ENCODE measurements at regions not wholly inside any gene's neighbourhood (a gene's known extent, or its start where the extent isn't known, plus 50 kb on each side); places are given as distances from the start of the nearest gene placed in this dataset.
"Not testable (repeated sequence)": the region's sequence is repeated elsewhere in the genome, so short reads cannot be mapped to it uniquely, and the experiment has no call there.

DNA sequence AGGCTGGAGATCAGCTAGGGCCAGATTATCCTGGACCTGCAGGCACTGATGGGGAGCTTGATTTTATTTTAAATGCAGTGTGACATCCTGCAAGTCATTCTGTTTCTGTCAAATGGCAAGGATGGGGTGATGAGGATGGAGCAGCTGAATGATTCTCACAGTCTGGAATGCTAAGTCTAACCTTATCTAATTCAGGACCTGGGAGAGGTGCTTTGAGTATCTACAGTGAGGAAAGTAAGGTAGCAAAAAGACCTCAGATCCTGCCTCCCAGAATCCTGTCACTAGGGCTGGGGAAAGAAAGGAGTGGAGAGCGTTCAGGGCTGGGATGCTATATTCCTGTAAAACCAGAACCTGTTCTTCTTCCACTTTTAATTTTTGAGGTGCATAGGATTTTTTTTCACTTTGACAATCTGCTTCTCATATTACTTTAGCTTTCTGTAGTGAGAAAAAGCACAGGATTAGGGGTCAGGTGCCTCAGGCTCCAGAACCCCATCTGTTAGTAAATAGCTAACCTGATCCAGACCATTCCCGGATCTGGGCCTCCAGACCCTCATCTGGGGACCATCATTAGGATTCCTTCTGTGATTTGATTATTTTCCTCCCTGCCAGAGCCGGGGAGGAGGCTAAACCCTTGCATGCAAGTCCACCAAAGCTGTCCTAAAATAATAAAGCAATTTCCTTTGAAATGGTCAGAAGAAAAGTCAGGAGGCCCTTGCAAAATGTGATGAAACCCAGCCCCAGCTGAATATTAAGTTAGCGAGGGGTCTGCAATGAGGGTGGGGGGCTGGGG is 54.7 kb downstream of the ASCL1 start:
- Mint-ChIP-seq H3K36me3 (no peaks in the 10 kb centered on the region), H3K4me1 (no peaks in the 10 kb centered on the region), H3K27me3 (peaks cover 5% of the 10 kb centered on the region), H3K4me3 (no peak overlapping the region), H3K27ac (no peak overlapping the region), H3K9me3 (no peaks in the 10 kb centered on the region)

DNA sequence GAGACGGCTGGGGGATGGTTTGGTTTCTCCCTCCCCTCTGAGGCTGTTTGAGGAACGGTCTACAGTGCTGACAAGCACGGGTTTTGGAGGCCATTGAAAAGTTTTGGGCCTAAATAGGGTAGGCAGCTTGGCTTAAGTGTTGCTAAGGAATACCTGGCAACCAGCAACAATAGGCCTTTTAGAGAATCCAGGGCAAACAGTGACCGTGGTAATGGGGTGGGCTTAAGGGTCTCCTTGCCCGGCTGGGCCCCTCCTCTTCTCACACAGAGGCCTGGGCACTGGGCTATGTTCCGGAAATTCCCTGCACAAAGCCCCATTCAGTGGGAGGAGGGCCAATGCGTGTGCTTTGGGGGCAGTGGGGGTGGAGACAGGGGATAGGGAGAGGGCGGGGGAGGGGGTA is 55.4 kb downstream of the ASCL1 start:
- Mint-ChIP-seq H3K4me1 (no peaks in the 10 kb centered on the region), H3K36me3 (no peaks in the 10 kb centered on the region), H3K9me3 (no peaks in the 10 kb centered on the region), H3K4me3 (no peak overlapping the region), H3K27ac (no peak overlapping the region), H3K27me3 (peaks cover 4% of the 10 kb centered on the region)

DNA sequence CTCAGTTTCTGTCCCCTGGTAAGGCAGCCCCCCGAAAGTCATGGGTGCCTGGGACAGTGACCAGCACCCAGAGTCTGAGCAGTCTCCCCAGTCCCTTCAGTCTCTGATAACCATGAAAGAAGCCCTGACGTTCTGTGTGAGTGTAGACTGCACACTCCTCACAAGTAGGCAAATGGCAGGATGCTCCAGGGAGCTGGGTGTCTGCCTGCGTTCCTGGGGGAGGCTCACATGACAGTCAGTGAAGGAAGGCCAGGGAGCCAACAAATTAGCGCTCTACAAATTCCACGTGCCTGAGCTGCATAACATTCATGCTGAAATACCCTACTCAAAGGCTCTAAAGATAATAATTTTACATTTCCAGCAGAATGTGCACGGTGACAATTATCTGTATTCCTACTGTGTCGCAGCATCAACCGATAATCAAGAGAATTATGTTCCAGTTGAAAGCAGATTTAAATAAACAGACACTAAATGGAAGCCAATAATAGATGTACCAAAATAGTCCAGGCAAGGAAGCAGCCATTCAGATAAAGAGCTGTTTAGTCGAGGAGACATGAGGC is 56.3 kb downstream of the ASCL1 start:
- peaks cover 1% of the 10 kb centered on the region for H3K36me3 Mint-ChIP-seq
- no peaks in the 10 kb centered on the region for H3K4me1 Mint-ChIP-seq
- no peak overlapping the region for H3K4me3 Mint-ChIP-seq
- H3K27me3 Mint-ChIP-seq = peaks cover 4% of the 10 kb centered on the region
- H3K27ac Mint-ChIP-seq = no peak overlapping the region
- H3K9me3 Mint-ChIP-seq = no peaks in the 10 kb centered on the region

DNA sequence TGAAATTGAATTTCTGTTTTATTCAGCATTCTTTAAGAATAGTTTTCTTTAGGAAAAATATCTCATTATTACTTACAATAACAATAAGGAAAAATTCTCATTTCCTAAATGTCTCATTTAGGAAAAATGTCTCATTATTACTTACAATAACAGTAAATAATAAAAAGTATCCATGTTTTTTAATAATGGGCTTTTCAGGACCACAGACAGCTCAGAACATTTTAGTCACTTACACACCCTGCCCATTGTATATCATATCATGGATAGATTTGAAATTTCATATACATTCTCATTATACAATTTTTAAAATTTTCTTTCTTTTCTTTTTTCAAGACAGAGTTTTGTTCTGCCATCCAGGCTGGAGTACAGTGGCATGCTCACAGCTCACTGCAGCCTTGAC is 58.9 kb downstream of the ASCL1 start:
- no peaks in the 10 kb centered on the region for H3K9me3 Mint-ChIP-seq
- no peak overlapping the region for H3K27ac Mint-ChIP-seq
- H3K4me1 Mint-ChIP-seq = peaks cover 0 to 3% (median 0%) of the 10 kb centered on the region in 3 donors
- peaks cover 4% of the 10 kb centered on the region for H3K36me3 Mint-ChIP-seq
- no peak overlapping the region for H3K4me3 Mint-ChIP-seq
- H3K27me3 Mint-ChIP-seq = peaks cover 2% of the 10 kb centered on the region

DNA sequence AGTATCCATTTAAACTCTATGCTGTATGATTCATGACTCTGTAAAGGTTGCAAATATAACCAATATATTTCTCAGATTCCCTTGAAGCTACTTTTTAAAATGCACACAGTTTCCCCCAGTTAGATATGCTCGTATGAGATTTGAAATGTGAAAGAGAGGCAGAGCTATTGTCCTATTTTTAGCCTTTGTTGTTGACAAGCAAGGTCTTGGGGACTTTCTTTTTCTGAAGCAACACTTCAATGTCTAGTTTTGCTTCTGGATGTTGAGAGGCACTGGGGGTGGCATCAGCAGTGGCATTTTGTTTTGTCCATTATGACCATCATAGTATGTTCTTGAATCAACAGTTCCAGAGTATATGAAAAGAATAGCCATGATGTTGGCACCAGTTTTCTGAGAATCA is 63.4 kb downstream of the ASCL1 start:
- no peaks in the 10 kb centered on the region for H3K27me3 Mint-ChIP-seq
- peaks cover 4% of the 10 kb centered on the region for H3K36me3 Mint-ChIP-seq
- H3K4me3 Mint-ChIP-seq = no peak overlapping the region
- H3K9me3 Mint-ChIP-seq = no peaks in the 10 kb centered on the region
- H3K4me1 Mint-ChIP-seq = peaks cover 0 to 6% (median 5%) of the 10 kb centered on the region in 3 donors
- H3K27ac Mint-ChIP-seq = no peak overlapping the region

DNA sequence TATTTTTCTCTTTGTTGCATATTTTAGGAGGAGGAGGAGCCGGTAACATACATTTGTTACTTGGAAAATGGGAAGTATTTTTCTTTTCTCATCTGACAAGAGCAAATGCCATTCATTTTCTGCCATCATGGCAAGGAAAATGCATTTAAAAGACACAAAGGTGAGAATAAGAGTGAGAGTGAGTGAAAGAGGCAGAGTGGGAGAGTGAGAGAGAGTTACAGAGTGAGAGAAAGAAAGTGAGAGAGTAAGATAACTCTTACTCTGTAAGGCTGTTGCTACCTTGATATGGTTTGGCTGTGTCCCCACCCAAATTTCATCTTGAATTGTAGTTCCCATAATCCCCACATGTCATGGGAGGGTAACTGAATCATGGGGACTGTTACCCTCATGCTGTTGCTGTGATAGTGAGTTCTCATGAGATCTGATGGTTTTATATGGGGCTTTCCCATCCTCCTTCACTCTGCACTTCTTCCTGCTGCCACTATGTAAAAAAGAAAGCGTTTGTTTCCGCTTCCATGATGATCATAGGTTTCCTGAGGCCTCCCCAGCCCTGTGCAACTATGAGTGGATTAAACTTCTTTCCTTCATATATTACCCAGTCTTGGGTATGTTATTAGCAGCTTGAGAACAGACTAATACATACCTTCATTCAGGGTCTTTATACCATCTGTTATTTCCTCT is 64.2 kb downstream of the ASCL1 start:
- H3K36me3 Mint-ChIP-seq = peaks cover 4% of the 10 kb centered on the region
- no peak overlapping the region for H3K4me3 Mint-ChIP-seq
- no peaks in the 10 kb centered on the region for H3K9me3 Mint-ChIP-seq
- peaks cover 0 to 6% (median 5%) of the 10 kb centered on the region in 3 donors for H3K4me1 Mint-ChIP-seq
- H3K27me3 Mint-ChIP-seq = no peaks in the 10 kb centered on the region
- no peak overlapping the region for H3K27ac Mint-ChIP-seq

DNA sequence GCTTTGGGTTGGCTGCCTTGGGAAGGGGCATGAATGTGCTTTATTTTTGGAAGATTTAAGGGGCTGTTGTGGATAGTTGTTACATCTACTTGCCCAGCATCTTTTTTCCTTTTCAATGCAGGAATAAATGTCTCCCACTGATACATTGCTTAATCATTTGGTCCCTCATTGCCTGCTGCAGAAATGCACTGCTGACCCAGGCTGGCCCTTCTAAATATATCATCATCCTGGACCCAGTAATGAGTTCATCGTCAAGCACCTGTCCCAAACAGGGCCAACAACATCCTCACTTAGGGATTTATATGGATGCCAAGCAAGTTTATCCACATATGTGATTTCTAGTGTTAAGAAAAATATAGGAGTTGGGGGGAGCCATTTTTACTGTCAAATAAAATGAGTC is 67.2 kb downstream of the ASCL1 start:
- Mint-ChIP-seq H3K4me3 (no peak overlapping the region), H3K27ac (no peak overlapping the region), H3K9me3 (no peaks in the 10 kb centered on the region), H3K4me1 (peaks cover 0 to 6% (median 5%) of the 10 kb centered on the region in 3 donors), H3K36me3 (peaks cover 3% of the 10 kb centered on the region), H3K27me3 (no peaks in the 10 kb centered on the region)

DNA sequence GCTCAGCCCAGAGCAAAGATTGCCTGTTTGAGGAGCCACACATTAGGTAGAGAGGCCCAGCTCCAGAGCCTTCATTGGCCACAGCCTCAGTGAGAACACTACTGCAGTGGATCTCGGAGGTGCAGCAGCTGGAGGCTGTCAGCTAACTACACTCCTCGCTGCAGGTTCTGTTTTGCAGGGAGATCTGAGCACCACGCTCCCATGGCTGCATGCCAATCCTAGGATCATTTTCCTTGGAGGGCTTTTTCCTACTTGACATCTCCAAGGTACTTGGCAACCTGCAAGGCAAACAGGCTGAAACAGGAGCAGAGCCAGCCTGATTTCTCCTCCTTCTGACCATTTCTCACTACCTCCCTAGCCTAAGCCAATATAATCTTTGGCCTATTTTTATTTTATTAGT is 69.2 kb downstream of the ASCL1 start:
- not testable (repeated sequence) for H3K36me3 Mint-ChIP-seq, H3K9me3 Mint-ChIP-seq, H3K27me3 Mint-ChIP-seq, H3K4me3 Mint-ChIP-seq, H3K4me1 Mint-ChIP-seq, H3K27ac Mint-ChIP-seq

DNA sequence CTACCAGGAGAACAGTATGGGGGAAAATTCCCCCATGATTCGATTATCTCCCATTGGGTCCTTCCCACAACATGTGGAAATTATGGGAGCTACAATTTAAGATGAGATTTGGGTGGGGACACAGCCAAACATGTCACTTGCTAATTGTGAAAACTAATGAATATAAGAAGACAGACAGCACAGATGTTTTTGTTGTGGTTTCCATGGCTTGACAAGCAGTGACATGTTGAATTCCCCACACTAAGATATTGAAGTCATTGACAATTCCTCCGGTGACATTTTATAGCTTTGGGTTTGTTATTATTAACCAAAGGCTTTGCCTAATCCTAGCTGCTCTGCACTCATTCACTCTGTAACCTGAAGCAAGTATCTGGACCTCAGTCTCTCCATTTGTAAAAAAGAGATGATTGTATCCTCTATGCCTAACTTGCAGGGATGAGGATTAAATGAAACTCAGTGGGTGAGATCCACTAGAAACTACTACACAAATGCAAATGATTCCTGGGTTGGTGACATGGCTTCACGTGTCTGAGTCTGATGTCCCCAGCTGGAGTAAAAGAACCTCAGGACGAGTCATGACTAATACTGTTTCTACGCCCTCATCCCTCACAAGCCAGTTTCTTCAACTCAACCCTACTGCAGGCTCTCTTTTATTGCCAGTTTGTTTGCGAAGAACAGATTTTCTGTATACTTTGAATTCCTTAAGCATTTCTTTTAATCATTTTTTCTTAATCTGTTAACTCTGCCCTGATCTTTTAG is 71.6 kb downstream of the ASCL1 start:
- no peaks in the 10 kb centered on the region for H3K36me3 Mint-ChIP-seq
- no peaks in the 10 kb centered on the region for H3K27me3 Mint-ChIP-seq
- no peak overlapping the region for H3K27ac Mint-ChIP-seq
- H3K9me3 Mint-ChIP-seq = no peaks in the 10 kb centered on the region
- no peak overlapping the region for H3K4me3 Mint-ChIP-seq
- no peaks in the 10 kb centered on the region for H3K4me1 Mint-ChIP-seq

DNA sequence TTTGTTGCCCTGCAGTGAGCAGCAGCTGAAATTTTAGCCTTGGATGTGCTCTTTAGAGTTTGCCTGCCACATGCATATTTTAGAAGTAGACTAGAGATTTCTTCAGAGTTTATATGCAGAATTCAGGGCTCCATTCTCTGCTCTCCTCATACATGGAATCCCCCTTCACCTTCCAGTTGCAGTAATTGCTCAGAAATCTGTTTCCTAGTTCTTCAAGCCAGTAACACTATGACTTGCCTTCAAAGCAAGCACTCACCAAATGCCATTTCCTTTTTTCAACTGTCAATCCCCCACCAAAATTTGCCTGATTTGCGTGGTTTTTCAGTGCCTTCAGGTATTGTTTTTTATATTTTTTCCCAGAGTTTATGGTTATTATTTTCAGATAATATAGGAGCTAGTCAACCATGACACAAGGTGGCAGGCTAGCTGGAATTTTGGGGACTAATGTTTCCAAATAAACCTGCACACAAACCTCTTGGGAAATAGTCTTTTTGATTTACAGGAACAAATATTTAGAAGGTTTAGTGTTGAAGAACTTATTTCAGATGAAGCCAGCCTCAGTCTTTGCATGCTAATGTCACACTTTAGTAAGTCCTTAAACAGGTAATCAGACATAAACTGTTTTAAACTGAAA is 79.2 kb downstream of the ASCL1 start:
- Mint-ChIP-seq H3K4me3 (no peak overlapping the region), H3K27ac (no peak overlapping the region), H3K27me3 (peaks cover 8% of the 10 kb centered on the region), H3K9me3 (no peaks in the 10 kb centered on the region), H3K4me1 (no peaks in the 10 kb centered on the region), H3K36me3 (no peaks in the 10 kb centered on the region)

DNA sequence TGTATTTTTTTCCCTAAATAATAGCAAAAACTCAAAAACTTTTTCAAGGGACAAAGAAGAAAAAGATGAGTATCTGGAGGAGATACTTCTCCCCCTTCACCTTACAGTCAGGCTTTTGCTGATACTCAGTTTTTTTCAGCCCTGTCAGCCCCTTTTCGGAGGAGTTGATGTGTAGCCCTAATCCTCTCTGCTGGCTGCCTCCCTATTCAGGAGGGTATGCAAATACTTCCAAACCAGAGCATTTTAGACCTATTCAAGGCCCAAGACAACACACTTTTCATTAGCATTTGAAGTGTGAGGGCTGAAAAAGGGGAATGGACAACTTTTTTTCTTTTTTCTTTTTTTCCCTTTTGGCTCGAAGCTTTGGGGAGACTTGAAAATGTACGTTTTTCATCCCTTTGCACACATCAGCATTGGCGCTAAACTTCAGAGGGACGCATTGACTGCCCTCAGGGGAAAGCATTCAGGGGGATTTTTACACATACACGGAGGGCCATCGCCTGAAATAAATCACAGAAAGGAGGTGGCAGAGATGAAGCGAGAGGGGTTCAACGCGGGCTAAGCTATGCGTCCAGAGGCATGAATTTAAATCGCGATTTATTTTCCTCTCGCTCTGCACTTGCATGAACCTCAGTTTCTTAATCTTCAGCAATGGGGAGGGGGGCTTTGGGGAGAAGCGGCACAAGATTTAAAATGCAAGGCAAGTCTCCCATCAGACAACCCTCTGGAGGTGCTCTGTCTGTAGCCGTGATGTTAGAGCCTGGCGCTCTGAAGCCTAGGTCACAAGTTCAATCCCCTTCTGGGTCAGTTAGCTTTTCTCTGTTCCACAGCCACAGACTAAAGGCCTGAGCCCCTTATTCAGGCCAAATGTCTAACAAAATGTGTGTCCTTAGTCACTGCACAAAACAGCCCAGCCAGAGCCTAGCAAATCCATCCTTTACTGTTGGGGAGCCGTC is 86.3 kb downstream of the ASCL1 start:
- H3K4me1 Mint-ChIP-seq = no peaks in the 10 kb centered on the region
- no peak overlapping the region for H3K27ac Mint-ChIP-seq
- peaks cover 13% of the 10 kb centered on the region for H3K27me3 Mint-ChIP-seq
- no peaks in the 10 kb centered on the region for H3K9me3 Mint-ChIP-seq
- H3K36me3 Mint-ChIP-seq = no peaks in the 10 kb centered on the region
- no peak overlapping the region for H3K4me3 Mint-ChIP-seq

DNA sequence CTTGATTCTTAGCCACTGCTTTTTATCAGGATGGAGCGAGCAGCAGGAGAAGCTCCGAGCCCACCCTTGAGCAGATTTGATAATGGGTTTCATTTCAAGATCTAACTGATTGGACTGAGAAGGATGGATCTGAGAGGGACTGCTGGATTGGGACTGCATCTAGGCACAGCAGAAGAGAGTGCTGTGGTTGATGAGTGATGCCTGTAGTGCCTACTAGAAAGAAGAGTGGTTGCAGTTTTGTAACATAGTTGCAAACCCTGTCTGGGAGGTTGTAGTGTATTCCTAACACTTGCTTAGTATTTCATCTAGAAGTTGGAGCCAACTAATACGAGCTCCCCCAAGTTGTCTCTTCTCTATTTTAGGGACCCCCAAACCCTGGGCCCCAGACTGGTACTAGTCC is 88.7 kb downstream of the ASCL1 start:
- Mint-ChIP-seq H3K36me3 (no peaks in the 10 kb centered on the region), H3K27ac (no peak overlapping the region), H3K4me1 (no peaks in the 10 kb centered on the region), H3K27me3 (peaks cover 7% of the 10 kb centered on the region), H3K4me3 (no peak overlapping the region), H3K9me3 (no peaks in the 10 kb centered on the region)

DNA sequence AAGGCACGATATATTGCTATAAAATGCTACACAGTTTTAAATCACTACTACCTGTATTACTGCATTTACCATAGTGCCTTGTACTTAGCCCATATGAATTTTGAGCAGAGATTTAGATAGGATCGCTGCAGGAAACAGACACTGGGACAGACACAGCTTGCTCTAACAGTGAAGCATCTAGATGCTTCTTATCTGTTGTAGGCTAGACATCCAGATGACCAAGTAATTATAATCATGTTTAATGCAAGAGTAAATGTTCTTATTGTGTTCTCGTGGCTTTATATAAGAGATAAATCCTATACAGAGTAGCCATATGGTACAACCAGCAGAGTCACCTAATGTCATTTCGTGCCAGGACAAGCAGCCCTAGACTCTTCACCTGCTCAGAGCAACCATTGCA is 92.8 kb downstream of the ASCL1 start:
- Mint-ChIP-seq H3K4me1 (no peaks in the 10 kb centered on the region), H3K4me3 (no peak overlapping the region), H3K27me3 (no peaks in the 10 kb centered on the region), H3K27ac (no peak overlapping the region), H3K36me3 (no peaks in the 10 kb centered on the region), H3K9me3 (no peaks in the 10 kb centered on the region)

DNA sequence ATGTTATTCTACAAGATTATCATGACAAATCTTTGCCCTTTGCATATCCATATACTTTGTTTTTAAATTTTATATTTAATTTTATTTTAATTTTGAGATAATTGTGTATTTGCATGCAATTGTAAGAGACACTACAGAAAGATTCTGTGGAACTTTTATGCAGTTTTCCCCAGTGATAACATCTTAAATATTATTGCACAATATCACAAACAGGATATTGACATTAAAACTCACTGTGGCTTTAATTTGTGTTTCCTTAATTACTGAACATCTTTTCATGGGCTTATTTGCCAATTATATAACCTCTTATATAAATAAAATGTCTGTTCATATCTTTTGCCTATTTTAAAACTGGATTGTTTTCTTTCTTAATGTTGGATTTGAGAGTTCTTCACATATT is 95.6 kb downstream of the ASCL1 start:
- no peak overlapping the region for H3K27ac Mint-ChIP-seq
- H3K36me3 Mint-ChIP-seq = no peaks in the 10 kb centered on the region
- peaks cover 0 to 4% (median 0%) of the 10 kb centered on the region in 3 donors for H3K9me3 Mint-ChIP-seq
- no peak overlapping the region for H3K4me3 Mint-ChIP-seq
- no peaks in the 10 kb centered on the region for H3K4me1 Mint-ChIP-seq
- peaks cover 1% of the 10 kb centered on the region for H3K27me3 Mint-ChIP-seq
